Large intestine (tissue), 3 donors: ENCODE measurements at regions not wholly inside any gene's neighbourhood (a gene's known extent, or its start where the extent isn't known, plus 50 kb on each side); places are given as distances from the start of the nearest gene placed in this dataset.
"Not testable (repeated sequence)": the region's sequence is repeated elsewhere in the genome, so short reads cannot be mapped to it uniquely, and the experiment has no call there.

ENCODE experiments used
- DNase-seq, 2 donors: peaks; one replicate each; pipeline versions ENCODE4 v3.0.0 to v3.0.0-alpha.2; 2013
- H3K27ac ChIP-seq: one replicate; pipeline ENCODE4 v1.5.1; 2013; ENCODE audit warnings: low read length
- H3K27me3 ChIP-seq: 2 replicates; pipeline ENCODE4 v1.6.1; 2013; ENCODE audit warnings: low read length; ENCODE audit not compliant: control insufficient read depth, insufficient read depth
- H3K36me3 ChIP-seq: 2 replicates; pipeline ENCODE4 v1.6.1; 2013; ENCODE audit warnings: low read length; ENCODE audit not compliant: control insufficient read depth, insufficient read depth
- H3K4me1 ChIP-seq: one replicate; pipeline ENCODE4 v1.6.1; 2013; ENCODE audit warnings: low read length; ENCODE audit not compliant: control insufficient read depth, insufficient read depth
- H3K4me3 ChIP-seq: one replicate; pipeline ENCODE4 v1.5.1; 2013; ENCODE audit warnings: low read length
- H3K9me3 ChIP-seq: one replicate; pipeline ENCODE4 v1.6.1; 2013; ENCODE audit warnings: mild to moderate bottlenecking, low read depth, low read length, moderate library complexity; ENCODE audit not compliant: control insufficient read depth
- WGBS: methylation state at CpG from one replicate; pipeline ENCODE4 v1.1.5; 2013; ENCODE audit warnings: low lambda C conversion rate; ENCODE audit not compliant: insufficient coverage; 5-methylcytosine and 5-hydroxymethylcytosine counted together

- 50% methylated on average over 1 of the region's 2 CpGs for WGBS
- no peak overlapping the region for H3K4me3 ChIP-seq
- H3K27ac ChIP-seq = no peak overlapping the region
- H3K27me3 ChIP-seq = no peaks in the 10 kb centered on the region
- H3K4me1 ChIP-seq = no peaks in the 10 kb centered on the region
- H3K9me3 ChIP-seq = peaks cover 5% of the 10 kb centered on the region
- DNase-seq = no peak
- H3K36me3 ChIP-seq = no peaks in the 10 kb centered on the region
Measured at GRCh38 chr5:130796032-130796431, 369.0 kb downstream of the HINT1 start.

GRCh38 chr5:130795037-130795436 is 370.0 kb downstream of the HINT1 start:
- Histone ChIP-seq H3K27ac (no peak overlapping the region), H3K27me3 (no peaks in the 10 kb centered on the region), H3K4me1 (no peaks in the 10 kb centered on the region), H3K9me3 (peaks cover 5% of the 10 kb centered on the region), H3K4me3 (no peak overlapping the region), H3K36me3 (no peaks in the 10 kb centered on the region)
- WGBS = no CpG with 5 or more reads among the region's 2 CpGs
- DNase-seq = no peak

GRCh38 chr5:130777794-130778193 is 387.3 kb downstream of the HINT1 start:
- Histone ChIP-seq H3K27me3 (no peaks in the 10 kb centered on the region), H3K4me1 (no peaks in the 10 kb centered on the region), H3K4me3 (no peak overlapping the region), H3K9me3 (peaks cover 1% of the 10 kb centered on the region), H3K27ac (no peak overlapping the region), H3K36me3 (no peaks in the 10 kb centered on the region)
- no peak for DNase-seq

- peak in 1 of 2 donors; percentile 0 for DNase-seq
- H3K4me1 ChIP-seq = no peaks in the 10 kb centered on the region
- H3K9me3 ChIP-seq = no peaks in the 10 kb centered on the region
- 67% methylated on average over 1 of the region's 3 CpGs for WGBS
- no peak overlapping the region for H3K4me3 ChIP-seq
- no peak overlapping the region for H3K27ac ChIP-seq
- H3K27me3 ChIP-seq = no peaks in the 10 kb centered on the region
- no peaks in the 10 kb centered on the region for H3K36me3 ChIP-seq
Measured at GRCh38 chr5:130773813-130774212, 391.2 kb downstream of the HINT1 start.

- no peak for DNase-seq
- Histone ChIP-seq H3K27ac (no peak overlapping the region), H3K4me3 (no peak overlapping the region), H3K27me3 (no peaks in the 10 kb centered on the region), H3K36me3 (no peaks in the 10 kb centered on the region), H3K9me3 (no peaks in the 10 kb centered on the region), H3K4me1 (no peaks in the 10 kb centered on the region)
- no CpG with 5 or more reads among the region's 1 CpG for WGBS
Measured at GRCh38 chr5:130762031-130762430, 403.0 kb downstream of the HINT1 start.

GRCh38 chr5:130759061-130759460 is 406.0 kb downstream of the HINT1 start:
- WGBS = no CpG with 5 or more reads among the region's 3 CpGs
- H3K36me3 ChIP-seq = no peaks in the 10 kb centered on the region
- no peak overlapping the region for H3K27ac ChIP-seq
- no peak for DNase-seq
- H3K4me3 ChIP-seq = no peak overlapping the region
- H3K4me1 ChIP-seq = no peaks in the 10 kb centered on the region
- no peaks in the 10 kb centered on the region for H3K9me3 ChIP-seq
- H3K27me3 ChIP-seq = no peaks in the 10 kb centered on the region

GRCh38 chr5:130747556-130747955 is 417.5 kb downstream of the HINT1 start:
- H3K9me3 ChIP-seq = no peaks in the 10 kb centered on the region
- no peak overlapping the region for H3K4me3 ChIP-seq
- 79% methylated on average over 2 of the region's 2 CpGs for WGBS
- no peaks in the 10 kb centered on the region for H3K27me3 ChIP-seq
- no peak for DNase-seq
- no peaks in the 10 kb centered on the region for H3K4me1 ChIP-seq
- H3K27ac ChIP-seq = no peak overlapping the region
- H3K36me3 ChIP-seq = no peaks in the 10 kb centered on the region

- H3K4me3 ChIP-seq, DNase-seq, H3K27me3 ChIP-seq: not testable (repeated sequence)
Measured at GRCh38 chr5:130746641-130747040, 418.4 kb downstream of the HINT1 start.

GRCh38 chr5:130743092-130743491 is 422.0 kb downstream of the HINT1 start:
- no peak for DNase-seq
- Histone ChIP-seq H3K4me1 (no peaks in the 10 kb centered on the region), H3K36me3 (no peaks in the 10 kb centered on the region), H3K27me3 (no peaks in the 10 kb centered on the region), H3K9me3 (peaks cover 5% of the 10 kb centered on the region), H3K4me3 (no peak overlapping the region), H3K27ac (no peak overlapping the region)
- WGBS = no CpG with 5 or more reads among the region's 1 CpG

More at GRCh38 chr5:130746641-130747040, 418.4 kb downstream of the HINT1 start:
- not testable (repeated sequence) for H3K4me1 ChIP-seq, H3K9me3 ChIP-seq, H3K27ac ChIP-seq, H3K36me3 ChIP-seq

- no peak for DNase-seq
- no CpG with 5 or more reads among the region's 5 CpGs for WGBS
- Histone ChIP-seq H3K9me3 (peaks cover 5% of the 10 kb centered on the region), H3K4me1 (no peaks in the 10 kb centered on the region), H3K27ac (no peak overlapping the region), H3K36me3 (no peaks in the 10 kb centered on the region), H3K27me3 (no peaks in the 10 kb centered on the region), H3K4me3 (no peak overlapping the region)
Measured at GRCh38 chr5:130740047-130740569, 424.9 kb downstream of the HINT1 start.

- H3K27me3 ChIP-seq = no peaks in the 10 kb centered on the region
- no peak overlapping the region for H3K4me3 ChIP-seq
- no peak for DNase-seq
- H3K36me3 ChIP-seq = no peaks in the 10 kb centered on the region
- no peaks in the 10 kb centered on the region for H3K9me3 ChIP-seq
- H3K27ac ChIP-seq = no peak overlapping the region
- 92% methylated on average over 1 of the region's 4 CpGs for WGBS
- no peaks in the 10 kb centered on the region for H3K4me1 ChIP-seq
Measured at GRCh38 chr5:130731839-130732238, 433.2 kb downstream of the HINT1 start.
